ENCODE measurements at regions not wholly inside any gene's neighbourhood (a gene's known extent, or its start where the extent isn't known, plus 50 kb on each side); places are given as distances from the start of the nearest gene placed in this dataset.

DNA sequence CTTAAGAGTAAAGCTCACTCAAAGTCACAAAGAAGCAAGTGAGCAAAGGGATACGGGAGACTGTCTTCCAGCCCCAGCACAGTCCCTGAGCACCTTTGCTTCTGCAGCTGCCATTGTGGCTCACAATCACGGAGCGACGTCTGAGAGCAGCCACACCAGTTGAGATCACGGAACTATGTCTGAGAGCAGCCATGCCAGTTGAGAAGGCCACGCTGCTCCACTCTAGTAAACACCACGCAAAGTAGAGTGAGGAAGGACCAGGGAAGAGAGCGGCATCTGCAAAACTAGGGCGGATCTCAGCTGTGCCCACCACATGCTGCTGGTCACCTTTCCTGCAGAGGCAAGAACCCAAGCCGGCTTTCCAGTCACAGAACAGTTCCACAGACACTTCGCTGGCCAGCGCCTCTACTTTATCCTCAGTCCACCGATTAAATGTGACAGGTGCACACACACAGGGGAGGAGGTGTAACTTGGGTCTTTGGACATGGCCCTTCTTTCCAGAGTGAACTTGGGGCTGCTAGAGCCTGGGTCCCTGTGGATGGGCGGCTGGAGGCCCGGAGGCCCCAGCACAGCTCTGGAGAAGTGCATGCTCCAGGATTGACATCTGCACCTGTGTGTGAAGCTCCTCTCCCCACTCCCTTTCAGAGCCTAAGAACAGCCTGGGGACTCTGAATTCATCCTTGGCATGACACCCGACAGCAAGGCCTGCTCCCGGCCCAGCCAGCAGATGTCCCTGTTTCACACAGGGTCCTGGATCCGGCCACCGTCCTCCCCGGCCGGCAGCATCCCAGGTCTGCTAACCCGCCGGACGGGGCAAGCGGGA is 324.9 kb upstream of the IRX4 start:
- DNase-seq (ENCODE audit: low read depth in 2 of 2) = peak in 1 of 2 donors; percentile 30

GRCh38 chr5:2207109-2207399 is 324.3 kb upstream of the IRX4 start:
- DNase-seq (ENCODE audit: low read depth in 2 of 2) = no peak

DNA sequence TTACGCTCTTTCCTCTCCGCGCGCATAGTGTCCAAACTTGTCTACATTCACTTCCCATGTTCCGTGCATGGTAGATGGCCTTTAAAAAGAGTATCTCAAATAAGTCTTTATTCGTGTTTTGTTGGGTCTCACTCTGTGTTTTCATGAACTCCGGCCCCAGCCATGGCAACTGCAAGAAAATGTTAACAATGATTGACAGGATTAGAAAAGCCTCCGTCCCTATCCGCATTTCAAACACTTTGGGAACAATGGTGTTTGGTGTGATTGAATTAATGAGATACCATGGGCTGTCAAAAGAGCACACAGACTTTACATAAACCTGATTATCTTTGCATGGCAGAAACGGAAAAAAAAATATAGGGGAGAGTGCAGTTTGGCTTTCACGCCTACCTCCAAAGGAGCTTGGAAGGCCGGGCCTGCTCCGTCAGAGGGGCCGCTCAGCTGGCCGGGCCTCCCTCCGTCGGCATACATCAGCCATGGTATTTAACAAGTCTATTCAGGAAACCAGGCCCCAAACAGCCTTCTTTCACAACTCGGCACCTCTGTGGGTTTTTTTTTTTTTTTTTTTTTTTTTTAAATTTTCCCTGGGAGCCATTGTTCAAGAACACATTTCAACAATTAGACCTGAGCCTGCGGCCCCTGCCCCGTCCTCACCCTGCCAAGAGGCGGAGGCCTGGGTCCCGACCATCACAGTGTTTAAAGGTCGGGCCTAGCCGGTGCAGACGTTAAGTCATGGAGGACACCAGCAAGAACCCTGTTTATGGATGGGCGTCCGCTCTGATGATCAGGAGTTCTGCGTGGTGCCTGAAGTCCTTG is 323.8 kb upstream of the IRX4 start:
- no peak for DNase-seq (ENCODE audit: low read depth in 2 of 2)

DNA sequence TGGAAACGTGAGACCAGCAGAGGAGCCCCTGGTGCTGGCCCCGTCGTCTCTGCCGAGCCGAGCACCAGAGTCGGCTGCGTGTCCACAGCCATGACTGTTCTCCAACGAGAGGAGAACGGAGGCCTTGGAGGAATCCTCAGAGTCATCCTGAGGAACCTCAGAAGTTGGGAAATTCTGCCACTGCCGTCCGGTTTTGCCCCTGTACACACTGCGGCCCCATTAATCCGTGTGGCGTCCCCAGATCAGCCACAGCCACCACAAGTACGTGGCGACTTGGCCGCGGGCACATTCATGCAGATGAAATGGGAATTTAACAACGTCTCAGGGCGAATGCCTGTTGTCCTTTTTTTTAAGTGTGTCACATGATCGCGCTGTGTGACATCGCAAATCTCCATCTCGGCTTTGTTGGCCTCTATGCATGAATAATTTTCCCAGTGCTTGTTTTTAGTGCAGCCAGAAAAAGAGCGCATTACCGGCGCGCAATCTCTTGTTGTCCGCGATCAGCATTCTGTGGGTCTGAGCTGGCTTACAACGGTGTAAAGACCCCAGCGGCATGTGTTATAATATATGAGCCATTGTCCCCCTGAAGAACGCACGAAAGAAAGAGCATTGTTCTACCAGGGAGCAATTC is 323.0 kb upstream of the IRX4 start:
- DNase-seq (ENCODE audit: low read depth in 2 of 2) = no peak

DNA sequence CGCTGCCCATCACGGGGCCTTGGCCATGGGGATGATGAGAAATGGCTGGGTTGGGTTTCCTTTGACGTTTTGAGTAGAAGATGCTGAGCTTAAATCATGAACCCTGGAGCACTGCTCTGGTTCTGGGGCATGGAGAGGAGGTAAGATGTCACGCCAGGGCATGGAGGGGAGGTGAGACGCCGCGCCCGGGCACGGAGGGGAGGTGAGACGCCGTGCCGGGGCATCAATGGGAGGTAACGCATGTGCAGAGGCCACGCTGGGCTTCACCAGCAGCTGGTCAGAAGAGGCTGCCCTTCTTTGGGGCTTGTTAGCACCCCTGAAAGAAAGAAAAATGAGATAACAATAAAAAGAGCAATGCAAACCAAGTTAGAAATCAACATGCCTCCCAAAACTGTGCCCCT is 322.5 kb upstream of the IRX4 start:
- no peak for DNase-seq (ENCODE audit: low read depth in 2 of 2)

DNA sequence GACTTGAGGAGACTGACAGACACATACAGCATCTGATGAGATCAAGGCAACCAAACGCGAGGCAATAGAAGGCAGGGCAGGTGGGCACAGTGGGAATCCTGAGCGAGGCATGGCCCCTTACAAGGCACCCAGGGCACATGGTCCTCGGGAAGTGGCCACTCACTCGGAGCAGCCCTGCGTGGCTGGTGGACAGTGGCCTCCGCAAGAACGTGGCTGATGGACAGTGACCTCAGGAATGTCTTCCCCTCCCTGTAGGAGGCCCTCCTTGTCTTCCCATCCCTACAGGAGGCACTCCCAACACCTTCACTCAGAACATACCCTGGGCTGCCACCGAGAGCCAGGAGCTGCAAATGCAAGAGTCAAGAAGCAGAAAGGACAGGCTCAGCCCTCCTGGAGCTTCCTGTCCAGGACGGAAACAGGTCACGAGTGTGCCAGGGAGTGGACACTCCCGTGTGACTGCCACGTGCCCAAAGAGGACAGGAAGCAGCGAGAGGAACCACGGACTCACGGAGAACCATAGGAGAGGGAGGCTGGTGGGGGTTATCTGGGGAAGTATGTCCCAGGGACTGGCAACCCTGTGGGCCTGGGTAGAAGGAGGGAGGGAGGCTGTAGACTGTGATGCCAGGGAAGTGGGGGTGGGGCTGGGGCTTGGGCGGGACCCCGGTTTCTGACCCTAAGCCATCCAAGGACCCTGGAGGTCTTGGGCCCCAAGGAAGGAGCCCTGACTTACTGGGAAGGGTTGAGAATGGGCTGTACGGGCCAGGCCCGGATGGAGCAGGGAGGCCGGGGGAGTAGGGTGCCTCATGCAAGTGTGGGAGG is 321.9 kb upstream of the IRX4 start:
- DNase-seq (ENCODE audit: low read depth in 2 of 2) = no peak

DNA sequence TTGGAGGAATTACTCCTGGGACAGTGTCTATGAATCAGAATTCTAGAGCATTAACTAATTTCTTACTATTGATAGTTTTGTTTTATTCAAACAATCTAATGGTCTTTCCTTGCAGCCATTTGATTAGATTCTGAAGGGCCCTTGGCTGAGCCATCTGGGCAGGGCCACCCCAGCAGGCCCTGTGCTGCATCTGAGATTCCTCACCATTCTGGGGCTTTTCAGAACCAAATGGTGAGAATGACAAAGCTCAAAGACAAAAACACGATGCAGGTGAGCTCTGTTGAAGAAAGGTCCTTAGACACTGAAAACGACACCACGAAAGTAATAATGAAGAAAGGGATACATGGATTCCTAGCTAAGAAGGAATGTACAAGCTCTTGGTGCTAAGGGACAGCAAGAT is 321.0 kb upstream of the IRX4 start:
- DNase-seq (ENCODE audit: low read depth in 2 of 2) = no peak

DNA sequence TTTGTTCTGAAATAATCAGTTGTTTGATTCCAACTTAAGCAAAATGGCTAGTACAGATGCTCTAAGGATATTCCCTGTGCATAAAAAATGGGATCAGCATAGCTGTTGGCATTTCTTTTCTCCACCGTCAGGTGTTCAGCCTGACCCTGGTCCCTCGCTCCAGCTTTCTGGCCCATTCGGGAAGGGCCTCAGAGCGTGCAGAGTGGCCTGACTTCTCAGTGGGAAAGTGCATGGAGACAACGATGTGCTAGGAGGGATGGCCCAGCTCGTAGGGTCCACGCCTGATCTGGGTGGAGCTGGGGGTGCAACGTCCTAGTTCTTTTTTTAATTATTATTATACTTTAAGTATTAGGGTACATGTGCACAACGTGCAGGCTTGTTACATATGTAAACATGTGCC is 319.1 kb upstream of the IRX4 start:
- DNase-seq (ENCODE audit: low read depth in 2 of 2) = no peak

GRCh38 chr5:2201421-2201820 is 318.7 kb upstream of the IRX4 start:
- DNase-seq (ENCODE audit: low read depth in 2 of 2) = no peak

DNA sequence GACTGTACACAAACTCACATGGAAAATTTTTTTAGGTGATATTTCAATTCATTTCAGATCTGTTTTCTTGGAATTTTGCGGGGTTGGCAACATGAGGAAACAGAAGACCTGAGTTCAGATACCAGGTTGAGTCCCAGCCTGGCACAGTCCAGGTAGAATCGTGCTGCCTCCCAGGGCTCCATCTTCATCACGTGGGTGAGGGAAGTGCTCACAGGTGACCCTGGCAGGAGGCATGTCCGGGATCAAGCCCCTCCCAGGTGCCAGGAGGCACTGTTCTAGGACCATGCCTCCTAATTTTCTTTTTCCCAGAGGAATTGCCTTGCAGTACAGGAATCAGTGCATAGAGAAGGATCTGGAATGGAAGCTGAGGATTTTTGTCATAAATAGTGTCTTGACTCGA is 318.3 kb upstream of the IRX4 start:
- no peak for DNase-seq (ENCODE audit: low read depth in 2 of 2)

DNA sequence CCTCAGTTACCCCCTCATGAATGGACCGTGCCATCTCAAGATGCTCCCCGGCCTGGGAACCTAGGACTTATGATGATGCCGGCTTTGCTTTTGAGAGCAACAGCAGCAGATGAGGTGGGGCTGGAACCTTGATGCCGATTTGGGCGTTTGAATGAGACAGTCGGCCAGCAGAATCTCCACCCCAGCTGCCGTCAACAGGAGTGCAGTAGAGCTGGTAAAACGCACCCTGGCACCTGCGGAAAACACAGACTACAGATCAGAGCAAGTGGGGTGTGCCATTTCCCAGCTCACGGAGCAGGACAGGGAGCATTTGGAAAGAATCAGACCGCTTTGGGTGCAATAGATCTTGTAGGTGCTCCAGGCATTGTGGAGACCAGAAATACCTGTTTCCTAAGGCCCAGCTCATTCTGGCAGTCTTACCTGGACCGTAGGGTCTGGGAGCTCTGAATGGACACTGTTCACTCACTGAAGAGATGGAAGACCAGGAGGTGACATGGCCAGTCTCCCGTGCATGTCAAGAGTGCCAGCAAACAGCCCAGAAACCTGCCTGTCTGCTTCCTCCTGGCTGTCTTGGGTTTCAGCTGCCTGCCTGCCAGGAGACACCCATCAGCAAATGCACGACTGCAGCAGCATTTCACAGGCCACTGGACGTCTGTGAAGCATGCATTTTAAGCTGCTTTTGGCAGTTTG is 317.7 kb upstream of the IRX4 start:
- DNase-seq (ENCODE audit: low read depth in 2 of 2) = no peak

- DNase-seq (ENCODE audit: low read depth in 2 of 2) = no peak
Measured at GRCh38 chr5:2199697-2200096, 317.0 kb upstream of the IRX4 start.

- no peak for DNase-seq (ENCODE audit: low read depth in 2 of 2)
Measured at GRCh38 chr5:2196989-2197619, 314.4 kb upstream of the IRX4 start.

DNA sequence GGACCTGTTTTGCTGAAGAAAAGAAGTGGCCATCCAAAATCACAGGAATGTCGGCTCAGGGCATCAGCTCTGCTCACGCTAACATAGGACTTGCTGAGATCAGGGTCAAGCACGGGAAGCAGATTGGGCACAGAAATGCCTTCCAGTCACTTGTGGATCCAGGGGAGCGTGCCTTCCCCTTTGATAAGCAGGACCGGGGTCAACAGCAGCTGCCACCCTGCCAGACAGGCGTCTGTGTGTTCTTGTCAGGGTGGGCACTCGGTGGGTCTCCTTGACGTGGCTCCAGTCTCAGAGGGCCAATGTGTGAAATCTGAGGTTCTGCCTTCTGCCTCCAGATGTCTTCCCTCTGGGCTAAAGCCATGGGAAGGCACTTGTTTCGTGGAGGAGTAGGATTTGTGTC is 313.7 kb upstream of the IRX4 start:
- no peak for DNase-seq (ENCODE audit: low read depth in 2 of 2)

DNA sequence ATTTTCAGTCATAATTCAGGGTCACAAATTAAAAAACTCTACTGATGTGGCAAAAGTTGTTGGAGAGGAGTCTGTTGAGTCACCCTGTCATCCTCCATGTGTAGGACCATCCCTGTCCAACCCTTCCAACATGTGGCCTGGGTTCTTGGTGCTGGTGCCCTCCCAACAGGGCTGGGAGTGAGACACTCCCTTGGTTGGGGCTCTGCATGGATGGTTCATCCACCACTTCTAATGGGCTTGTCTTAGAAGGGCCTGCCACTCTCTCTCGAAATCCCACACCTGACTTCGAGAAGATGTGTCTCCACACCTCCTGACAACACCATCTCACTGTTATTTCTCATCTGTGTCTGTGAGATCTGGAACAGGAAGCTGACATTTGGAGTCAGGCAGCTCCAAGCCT is 312.2 kb upstream of the IRX4 start:
- no peak for DNase-seq (ENCODE audit: low read depth in 2 of 2)

DNA sequence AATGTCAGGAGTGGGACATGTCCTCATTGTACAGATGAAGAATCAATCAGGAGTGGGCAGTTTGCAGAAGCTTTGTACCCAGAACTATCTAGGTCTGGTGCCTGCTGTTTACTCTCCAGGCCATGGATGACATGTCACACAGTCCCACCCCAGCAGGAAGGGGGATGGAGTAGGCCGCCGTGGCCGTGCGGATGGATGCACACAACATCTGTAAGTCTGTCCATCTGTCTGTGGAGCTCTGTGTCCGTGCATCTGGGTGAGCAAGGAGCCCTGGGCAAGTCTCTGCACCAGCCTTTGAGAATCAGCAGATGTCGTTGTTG is 311.5 kb upstream of the IRX4 start:
- no peak for DNase-seq (ENCODE audit: low read depth in 2 of 2)

DNA sequence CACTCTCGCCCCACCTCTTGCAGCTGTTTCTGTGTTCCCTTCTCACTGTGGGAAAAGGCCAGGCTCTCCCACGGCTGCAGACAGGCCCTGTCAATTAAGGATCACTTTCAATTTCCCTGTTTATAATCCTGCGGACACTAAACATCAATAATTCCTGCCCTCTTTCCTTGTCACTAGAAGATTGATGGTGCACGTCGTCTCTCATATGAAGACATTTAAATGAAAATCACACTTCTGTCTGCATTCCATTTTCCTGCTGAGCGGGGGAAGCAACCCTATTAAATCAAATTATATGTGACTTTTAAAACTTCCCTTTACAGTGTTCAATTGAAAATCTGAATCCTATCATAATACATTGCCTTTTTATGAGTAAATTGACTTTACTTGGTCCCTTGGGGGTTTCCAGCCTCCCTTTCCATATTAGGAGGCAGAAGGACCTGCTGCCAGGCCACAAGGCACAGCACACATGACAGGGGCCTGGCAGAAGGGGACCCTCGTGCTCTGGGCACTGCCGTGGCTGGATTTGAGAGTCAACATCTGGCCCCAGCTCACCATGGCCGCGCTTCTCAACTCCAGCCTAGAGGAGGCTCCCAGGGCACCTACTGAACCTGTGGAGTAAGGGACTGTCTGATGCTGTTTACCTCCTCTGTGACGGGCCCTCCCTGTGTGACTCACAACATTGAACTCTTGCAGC is 311.0 kb upstream of the IRX4 start:
- DNase-seq (ENCODE audit: low read depth in 2 of 2) = no peak

- no peak for DNase-seq (ENCODE audit: low read depth in 2 of 2)
Measured at GRCh38 chr5:2193142-2193541, 310.4 kb upstream of the IRX4 start.

- no peak for DNase-seq (ENCODE audit: low read depth in 2 of 2)
Measured at GRCh38 chr5:2192496-2192895, 309.8 kb upstream of the IRX4 start.

DNA sequence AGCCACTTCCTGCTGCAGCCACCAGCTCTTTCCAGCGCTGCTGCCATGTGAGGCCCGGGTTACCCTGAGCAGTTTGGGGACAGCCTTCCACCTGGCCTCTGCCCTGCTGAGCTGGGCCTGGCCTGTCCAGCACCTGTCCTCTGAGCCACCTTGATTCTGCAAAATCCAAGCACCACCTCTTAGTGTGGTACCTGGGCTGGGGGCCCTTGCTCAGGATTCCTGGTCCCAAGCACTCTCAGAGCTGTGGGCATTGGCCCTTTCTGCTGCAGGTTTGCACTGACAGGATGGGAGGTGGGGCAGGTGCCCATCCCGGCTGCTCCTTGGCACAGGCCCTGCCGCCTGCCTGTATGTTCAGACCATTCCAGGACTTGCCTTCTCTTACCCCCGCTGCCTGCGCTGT is 309.2 kb upstream of the IRX4 start:
- DNase-seq (ENCODE audit: low read depth in 2 of 2) = no peak
